ENCODE measurements at regions not wholly inside any gene's neighbourhood (a gene's known extent, or its start where the extent isn't known, plus 50 kb on each side); places are given as distances from the start of the nearest gene placed in this dataset.
A peak's percentile ranks its signal among the peaks of the same experiment; 100 is the strongest.

DNA sequence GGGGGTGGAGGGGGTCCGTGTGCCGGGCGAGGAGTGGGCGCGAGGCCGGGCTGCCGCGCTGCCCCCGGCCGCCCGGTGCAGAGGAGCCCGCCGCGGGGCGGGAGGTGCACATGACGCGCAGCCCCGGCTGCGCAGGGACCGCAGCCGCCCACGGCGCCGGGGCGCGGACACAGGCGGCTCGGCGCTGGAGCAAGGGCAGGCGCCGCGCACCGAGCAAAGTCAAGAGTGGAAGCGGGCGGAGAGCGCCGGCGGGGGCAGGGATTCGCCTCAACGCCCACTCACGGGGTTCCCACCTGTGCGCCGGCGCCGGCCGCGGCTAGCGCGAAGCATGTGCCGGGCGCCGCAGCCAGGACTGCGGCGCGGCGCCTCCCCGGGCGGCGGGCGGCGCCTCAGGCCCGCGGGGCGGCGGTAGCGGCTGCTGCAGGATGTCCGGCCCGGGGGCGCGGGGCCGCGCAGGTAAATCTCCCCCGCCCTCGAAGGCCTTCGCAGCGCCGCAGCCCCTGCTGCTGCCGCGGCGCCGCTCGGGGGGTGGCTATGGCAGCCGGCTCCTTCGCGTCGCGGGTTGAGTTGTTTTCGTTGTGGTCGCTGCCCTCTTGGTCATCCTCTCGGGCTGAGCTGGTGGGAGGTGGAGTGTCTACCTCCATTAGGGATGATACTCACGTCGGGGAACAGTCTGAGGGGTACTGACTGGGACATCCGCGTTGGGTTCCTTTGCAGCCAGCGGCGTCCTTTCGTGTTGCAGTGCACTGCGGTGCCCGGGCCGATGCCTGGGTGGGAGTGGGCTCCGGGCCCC is 216.3 kb upstream of the DTNA start (continued):
- TF ChIP-seq YEATS2 (CRISPR knock-in tag; IDR thresholded peaks at IDR 0.05; ENCODE audit: borderline replicate concordance) (no peak), HNRNPLL (IDR thresholded peaks at IDR 0.05; ENCODE audit: low read depth, low read length, poor library complexity, severe bottlenecking) (peak; percentile 93), ZNF451 (CRISPR knock-in tag; IDR thresholded peaks at IDR 0.05) (no peak), ZBTB14 (CRISPR knock-in tag; IDR thresholded peaks at IDR 0.05) (no peak; the same call in 1 of the 2 replicates), BHLHE40 (IDR thresholded peaks at IDR 0.05; ENCODE audit: low read length) (no peak), HES4 (CRISPR knock-in tag; IDR thresholded peaks at IDR 0.05; ENCODE audit: borderline replicate concordance) (no peak), ATF5 (CRISPR knock-in tag; IDR thresholded peaks at IDR 0.05; ENCODE audit: low read depth) (no peak), ESRRA (CRISPR knock-in tag; IDR thresholded peaks at IDR 0.05; ENCODE audit: low read depth) (no peak), ZNF687 (CRISPR knock-in tag; IDR thresholded peaks at IDR 0.05) (peak; percentile 52), ATF6 (CRISPR knock-in tag; conservative IDR thresholded peaks at IDR 0.05) (no peak), HNF4A (CRISPR knock-in tag; IDR thresholded peaks at IDR 0.05) (no peak), YEATS4 (CRISPR knock-in tag; IDR thresholded peaks at IDR 0.05; ENCODE audit: borderline replicate concordance) (peak; percentile 16), RBFOX2 (IDR thresholded peaks at IDR 0.05; ENCODE audit: low read depth, low read length) (peak; percentile 65)
- TF ChIP-seq, protein P1, sequence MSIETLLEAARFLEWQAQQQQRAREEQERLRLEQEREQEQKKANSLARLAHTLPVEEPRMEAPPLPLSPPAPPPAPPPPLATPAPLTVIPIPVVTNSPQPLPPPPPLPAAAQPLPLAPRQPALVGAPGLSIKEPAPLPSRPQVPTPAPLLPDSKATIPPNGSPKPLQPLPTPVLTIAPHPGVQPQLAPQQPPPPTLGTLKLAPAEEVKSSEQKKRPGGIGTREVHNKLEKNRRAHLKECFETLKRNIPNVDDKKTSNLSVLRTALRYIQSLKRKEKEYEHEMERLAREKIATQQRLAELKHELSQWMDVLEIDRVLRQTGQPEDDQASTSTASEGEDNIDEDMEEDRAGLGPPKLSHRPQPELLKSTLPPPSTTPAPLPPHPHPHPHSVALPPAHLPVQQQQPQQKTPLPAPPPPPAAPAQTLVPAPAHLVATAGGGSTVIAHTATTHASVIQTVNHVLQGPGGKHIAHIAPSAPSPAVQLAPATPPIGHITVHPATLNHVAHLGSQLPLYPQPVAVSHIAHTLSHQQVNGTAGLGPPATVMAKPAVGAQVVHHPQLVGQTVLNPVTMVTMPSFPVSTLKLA (IDR thresholded peaks at IDR 0.05): no peak
- TF ChIP-seq, protein P2, sequence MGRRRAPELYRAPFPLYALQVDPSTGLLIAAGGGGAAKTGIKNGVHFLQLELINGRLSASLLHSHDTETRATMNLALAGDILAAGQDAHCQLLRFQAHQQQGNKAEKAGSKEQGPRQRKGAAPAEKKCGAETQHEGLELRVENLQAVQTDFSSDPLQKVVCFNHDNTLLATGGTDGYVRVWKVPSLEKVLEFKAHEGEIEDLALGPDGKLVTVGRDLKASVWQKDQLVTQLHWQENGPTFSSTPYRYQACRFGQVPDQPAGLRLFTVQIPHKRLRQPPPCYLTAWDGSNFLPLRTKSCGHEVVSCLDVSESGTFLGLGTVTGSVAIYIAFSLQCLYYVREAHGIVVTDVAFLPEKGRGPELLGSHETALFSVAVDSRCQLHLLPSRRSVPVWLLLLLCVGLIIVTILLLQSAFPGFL (CRISPR knock-in tag; IDR thresholded peaks at IDR 0.05): no peak
- TF ChIP-seq, protein P3, sequence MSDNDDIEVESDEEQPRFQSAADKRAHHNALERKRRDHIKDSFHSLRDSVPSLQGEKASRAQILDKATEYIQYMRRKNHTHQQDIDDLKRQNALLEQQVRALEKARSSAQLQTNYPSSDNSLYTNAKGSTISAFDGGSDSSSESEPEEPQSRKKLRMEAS (IDR thresholded peaks at IDR 0.05): peak; percentile 27
